CD4-positive, alpha-beta memory T cell (primary cell): ENCODE measurements at regions not wholly inside any gene's neighbourhood (a gene's known extent, or its start where the extent isn't known, plus 50 kb on each side); places are given as distances from the start of the nearest gene placed in this dataset.

Source experiments
- CTCF ChIA-PET: fragments of 350-600 bp; sonication (Branson Sonifier 250); formaldehyde crosslinking; loops from one replicate; lab custom pipeline; 2021; ENCODE audit warnings: inconsistent platforms; ENCODE audit not compliant: partially characterized antibody; lab: Charles Lee
- POLR2A ChIA-PET: fragments of 350-600 bp; sonication (Branson Sonifier 250); formaldehyde crosslinking; loops from one replicate; lab custom pipeline; 2021; ENCODE audit not compliant: partially characterized antibody; lab: Charles Lee
- DNase-seq, 5 donors: peaks; one replicate each; pipeline versions ENCODE4 v3.0.0 to v3.0.0-alpha.2; 2020 to 2022; ENCODE audit warnings: mixed read lengths in 1 of 5
- H3K27ac ChIP-seq: one replicate; pipeline ENCODE4 v1.7.0; 2013; ENCODE audit warnings: low read depth, low read length
- H3K27me3 ChIP-seq: 2 replicates; pipeline ENCODE4 v1.7.0; 2013; ENCODE audit warnings: mild to moderate bottlenecking, low read length, moderate library complexity; ENCODE audit not compliant: insufficient read depth
- H3K36me3 ChIP-seq: 2 replicates; pipeline ENCODE4 v1.7.0; 2013; ENCODE audit warnings: mild to moderate bottlenecking, low read length, moderate library complexity; ENCODE audit not compliant: insufficient read depth
- H3K4me1 ChIP-seq: 2 replicates; pipeline ENCODE4 v1.7.0; 2013; ENCODE audit warnings: mild to moderate bottlenecking, low read length, moderate library complexity; ENCODE audit not compliant: insufficient read depth
- H3K4me3 ChIP-seq, 2 donors: one replicate each; pipeline ENCODE4 v1.7.0; 2013; ENCODE audit warnings: low read length in 2 of 2, mild to moderate bottlenecking in 1 of 2
- H3K9me3 ChIP-seq, 2 donors: one replicate each; pipeline ENCODE4 v1.7.0; 2013; ENCODE audit warnings: low read length in 2 of 2, control low read depth in 1 of 2; ENCODE audit not compliant: control insufficient read depth in 1 of 2
- H3K27ac Mint-ChIP-seq, 7 donors: one replicate each; pipeline ENCODE4 v1.8.0; 2020 to 2021; ENCODE audit warnings: mixed read lengths in 7 of 7, mild to moderate bottlenecking in 6 of 7, inconsistent platforms in 3 of 7, moderate library complexity in 3 of 7
- H3K27me3 Mint-ChIP-seq, 2 donors: one replicate each; pipeline ENCODE4 v1.8.0; 2020 to 2021; ENCODE audit warnings: mixed read lengths in 2 of 2
- H3K36me3 Mint-ChIP-seq, 2 donors: one replicate each; pipeline ENCODE4 v1.8.0; 2020 to 2021; ENCODE audit warnings: mixed read lengths in 2 of 2, inconsistent platforms in 1 of 2, mild to moderate bottlenecking in 1 of 2
- H3K4me1 Mint-ChIP-seq, 4 donors: one replicate each; pipeline ENCODE4 v1.8.0; 2020 to 2021; ENCODE audit warnings: mixed read lengths in 4 of 4, mild to moderate bottlenecking in 1 of 4
- H3K4me3 Mint-ChIP-seq, 8 donors: one replicate each; pipeline ENCODE4 v1.8.0; 2020 to 2021; ENCODE audit warnings: mixed read lengths in 8 of 8, mild to moderate bottlenecking in 7 of 8, moderate library complexity in 6 of 8, inconsistent platforms in 3 of 8
- H3K9me3 Mint-ChIP-seq, 8 donors: one replicate each; pipeline ENCODE4 v1.8.0; 2020 to 2021; ENCODE audit warnings: mixed read lengths in 8 of 8, mild to moderate bottlenecking in 5 of 8, inconsistent platforms in 3 of 8, moderate library complexity in 1 of 8
- intact Hi-C: fragments of 100-400 bp; cut with micrococcal nuclease; formaldehyde crosslinking; loops from one replicate; pipeline ENCODE4 v1.15.1; 2023

- Histone ChIP-seq H3K4me3 (no peak overlapping the region), H3K27ac (no peak overlapping the region), H3K9me3 (no peaks in the 10 kb centered on the region), H3K4me1 (no peaks in the 10 kb centered on the region), H3K27me3 (no peaks in the 10 kb centered on the region), H3K36me3 (no peaks in the 10 kb centered on the region)
- no peak overlapping the region for H3K4me3 Mint-ChIP-seq
- CTCF ChIA-PET: interaction anchor here (1.0 kb wide), 1 partner anchor 13 kb away, joined by 3 read pairs; no protein-coding TSS in a partner anchor
- peaks cover 0 to 5% (median 0%) of the 10 kb centered on the region in 8 donors for H3K9me3 Mint-ChIP-seq
- no peak for DNase-seq
- intact Hi-C loops: no loop called here
- no peak overlapping the region for H3K27ac Mint-ChIP-seq
- no peaks in the 10 kb centered on the region for H3K4me1 Mint-ChIP-seq
- H3K36me3 Mint-ChIP-seq: no peaks in the 10 kb centered on the region
- H3K27me3 Mint-ChIP-seq: peaks cover 0 to 1% of the 10 kb centered on the region in 2 donors
- POLR2A ChIA-PET: no interaction called here
Measured at GRCh38 chr1:208821939-208822338, 577.8 kb upstream of the PLXNA2 start.

GRCh38 chr1:208825300-208825699 is 581.1 kb upstream of the PLXNA2 start:
- H3K4me3 Mint-ChIP-seq: no peak overlapping the region
- CTCF ChIA-PET: no interaction called here

GRCh38 chr1:208829595-208829994 is 585.4 kb upstream of the PLXNA2 start:
- Histone ChIP-seq H3K27ac (no peak overlapping the region), H3K9me3 (no peaks in the 10 kb centered on the region), H3K27me3 (no peaks in the 10 kb centered on the region), H3K4me3 (no peak overlapping the region), H3K36me3 (no peaks in the 10 kb centered on the region), H3K4me1 (no peaks in the 10 kb centered on the region)
- no peak overlapping the region for H3K27ac Mint-ChIP-seq
- no peak for DNase-seq
- intact Hi-C loops: no loop called here
- H3K4me3 Mint-ChIP-seq: no peak overlapping the region
- H3K9me3 Mint-ChIP-seq: peaks cover 0 to 3% (median 0%) of the 10 kb centered on the region in 8 donors
- H3K27me3 Mint-ChIP-seq: peaks cover 0 to 3% of the 10 kb centered on the region in 2 donors
- no peaks in the 10 kb centered on the region for H3K4me1 Mint-ChIP-seq
- H3K36me3 Mint-ChIP-seq: no peaks in the 10 kb centered on the region
- POLR2A ChIA-PET: no interaction called here
- CTCF ChIA-PET: no interaction called here

More at GRCh38 chr1:208825300-208825699, 581.1 kb upstream of the PLXNA2 start:
- no peaks in the 10 kb centered on the region for H3K36me3 ChIP-seq
- intact Hi-C loops: no loop called here
- no peaks in the 10 kb centered on the region for H3K27me3 ChIP-seq
- no peak overlapping the region for H3K4me3 ChIP-seq
- no peaks in the 10 kb centered on the region for H3K4me1 ChIP-seq
- no peak overlapping the region for H3K27ac ChIP-seq
- no peaks in the 10 kb centered on the region for H3K4me1 Mint-ChIP-seq
- H3K27me3 Mint-ChIP-seq: no peaks in the 10 kb centered on the region
- POLR2A ChIA-PET: no interaction called here
- H3K36me3 Mint-ChIP-seq: no peaks in the 10 kb centered on the region
- no peak overlapping the region for H3K27ac Mint-ChIP-seq
- peaks cover 0 to 3% (median 0%) of the 10 kb centered on the region in 8 donors for H3K9me3 Mint-ChIP-seq
- no peaks in the 10 kb centered on the region for H3K9me3 ChIP-seq
- no peak for DNase-seq

GRCh38 chr1:208834381-208835096 is 590.4 kb upstream of the PLXNA2 start:
- Mint-ChIP-seq H3K27me3 (peaks cover 0 to 4% of the 10 kb centered on the region in 2 donors), H3K36me3 (no peaks in the 10 kb centered on the region), H3K4me1 (no peaks in the 10 kb centered on the region), H3K27ac (no peak overlapping the region), H3K4me3 (no peak overlapping the region), H3K9me3 (peaks cover 0 to 2% (median 0%) of the 10 kb centered on the region in 8 donors)
- H3K4me3 ChIP-seq: no peak overlapping the region
- no peak overlapping the region for H3K27ac ChIP-seq
- no peaks in the 10 kb centered on the region for H3K27me3 ChIP-seq
- no peaks in the 10 kb centered on the region for H3K36me3 ChIP-seq
- no peak for DNase-seq
- no peaks in the 10 kb centered on the region for H3K4me1 ChIP-seq
- CTCF ChIA-PET: no interaction called here
- POLR2A ChIA-PET: no interaction called here
- no peaks in the 10 kb centered on the region for H3K9me3 ChIP-seq
- intact Hi-C loops: no loop called here

GRCh38 chr1:208835097-208835463 is 590.9 kb upstream of the PLXNA2 start:
- POLR2A ChIA-PET: no interaction called here
- peaks cover 0 to 4% of the 10 kb centered on the region in 2 donors for H3K27me3 Mint-ChIP-seq
- Histone ChIP-seq H3K4me1 (no peaks in the 10 kb centered on the region), H3K36me3 (no peaks in the 10 kb centered on the region), H3K27me3 (no peaks in the 10 kb centered on the region), H3K9me3 (no peaks in the 10 kb centered on the region), H3K27ac (no peak overlapping the region), H3K4me3 (no peak overlapping the region)
- H3K4me1 Mint-ChIP-seq: no peaks in the 10 kb centered on the region
- H3K9me3 Mint-ChIP-seq: peaks cover 0 to 2% (median 0%) of the 10 kb centered on the region in 8 donors
- H3K36me3 Mint-ChIP-seq: no peaks in the 10 kb centered on the region
- H3K4me3 Mint-ChIP-seq: no peak overlapping the region
- no peak for DNase-seq
- CTCF ChIA-PET: no interaction called here
- no peak overlapping the region for H3K27ac Mint-ChIP-seq
- intact Hi-C loops: no loop called here

GRCh38 chr1:208835781-208836180 is 591.6 kb upstream of the PLXNA2 start:
- H3K4me3 Mint-ChIP-seq: no peak overlapping the region
- no peak for DNase-seq
- peak overlapping the region in 1 of 7 donors; percentile 11 for H3K27ac Mint-ChIP-seq

GRCh38 chr1:208837242-208837641 is 593.1 kb upstream of the PLXNA2 start:
- H3K4me1 ChIP-seq: no peaks in the 10 kb centered on the region
- peaks cover 0 to 2% (median 0%) of the 10 kb centered on the region in 8 donors for H3K9me3 Mint-ChIP-seq
- no peaks in the 10 kb centered on the region for H3K27me3 ChIP-seq
- H3K4me3 ChIP-seq: no peak overlapping the region
- ChIA-PET CTCF (no interaction called here), POLR2A (no interaction called here)
- no peak overlapping the region for H3K27ac Mint-ChIP-seq
- no peaks in the 10 kb centered on the region for H3K4me1 Mint-ChIP-seq
- peaks cover 0 to 5% of the 10 kb centered on the region in 2 donors for H3K27me3 Mint-ChIP-seq
- H3K36me3 ChIP-seq: no peaks in the 10 kb centered on the region
- H3K4me3 Mint-ChIP-seq: peak overlapping the region in 1 of 8 donors; percentile 21
- no peak for DNase-seq
- no peaks in the 10 kb centered on the region for H3K36me3 Mint-ChIP-seq
- H3K27ac ChIP-seq: no peak overlapping the region
- intact Hi-C loops: no loop called here
- H3K9me3 ChIP-seq: no peaks in the 10 kb centered on the region

More at GRCh38 chr1:208835781-208836180, 591.6 kb upstream of the PLXNA2 start:
- no peaks in the 10 kb centered on the region for H3K9me3 ChIP-seq
- Mint-ChIP-seq H3K36me3 (no peaks in the 10 kb centered on the region), H3K4me1 (no peaks in the 10 kb centered on the region), H3K9me3 (peaks cover 0 to 2% (median 0%) of the 10 kb centered on the region in 8 donors), H3K27me3 (peaks cover 0 to 4% of the 10 kb centered on the region in 2 donors)
- H3K4me3 ChIP-seq: no peak overlapping the region
- no peak overlapping the region for H3K27ac ChIP-seq
- intact Hi-C loops: no loop called here
- no peaks in the 10 kb centered on the region for H3K36me3 ChIP-seq
- POLR2A ChIA-PET: no interaction called here
- CTCF ChIA-PET: no interaction called here
- H3K27me3 ChIP-seq: no peaks in the 10 kb centered on the region
- H3K4me1 ChIP-seq: no peaks in the 10 kb centered on the region
